ENCODE measurements at regions not wholly inside any gene's neighbourhood (a gene's known extent, or its start where the extent isn't known, plus 50 kb on each side); places are given as distances from the start of the nearest gene placed in this dataset.

DNA sequence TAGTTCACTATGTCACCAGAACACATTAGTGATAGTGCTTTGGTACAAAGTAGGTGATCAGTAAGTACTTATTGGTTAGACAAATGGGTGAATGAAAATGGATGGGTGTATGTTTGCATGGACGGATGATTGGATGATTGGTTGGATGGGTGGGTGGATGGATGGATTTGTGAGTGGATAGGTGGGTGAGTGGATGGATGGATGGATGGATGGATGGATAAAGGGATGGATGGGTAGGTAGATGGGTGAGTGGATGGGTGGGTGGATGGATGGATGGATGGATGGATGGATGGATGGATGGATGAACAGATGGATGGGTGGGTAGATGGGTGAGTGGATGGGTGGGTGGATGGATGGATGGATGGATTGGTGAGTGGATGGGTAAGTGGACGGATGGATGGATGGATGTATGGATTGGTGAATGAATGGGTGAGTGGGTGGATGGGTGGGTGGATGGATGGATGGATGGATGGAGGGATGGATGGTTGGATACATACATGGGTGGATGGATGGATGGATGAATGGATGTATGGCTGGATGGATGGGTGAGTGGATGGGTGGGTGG is 225.3 kb upstream of the GSE1 start:
- no peak for ATAC-seq (ENCODE audit: low read depth)
- H2AK5ac ChIP-seq (ENCODE audit: low read depth, low read length), result no peak overlapping the region
- H3K79me1 ChIP-seq (ENCODE audit: low read depth in 1 of 2, low read length in 2 of 2), result peaks cover 33 to 52% of the 10 kb centered on the region in 2 experiments; a peak in 3 of 4 replicates
- no peak overlapping the region for H3K56ac ChIP-seq (ENCODE audit: extremely low read depth, insufficient read depth, low read length)
- in situ Hi-C loops (cut with MboI; ENCODE audit: low sequenced_read_pairs), result no loop called here
- H3K23ac ChIP-seq (ENCODE audit: low read depth, low read length), result no peak overlapping the region
- H2AK9ac ChIP-seq (replicated peaks; ENCODE audit: low read depth, low read length, poor library complexity), result no peak overlapping the region
- no peaks in the 10 kb centered on the region for H3K9me3 ChIP-seq (ENCODE audit: control insufficient read depth, insufficient read depth, low read length)
- H2BK5ac ChIP-seq (ENCODE audit: low read depth, low read length, poor library complexity, severe bottlenecking), result no peak overlapping the region
- 97 to 100% methylated on average over 2 of the region's 2 CpGs for WGBS, 2 experiments (ENCODE audit: extremely low coverage in 2 of 2, insufficient read length in 1 of 2)
- peaks cover under 1% of the 10 kb centered on the region; the same call in 1 of the 2 replicates for H3K36me3 ChIP-seq (ENCODE audit: control insufficient read depth, insufficient read depth, low read length)
- DNase-seq, result no peak
- H2BK120ac ChIP-seq (ENCODE audit: low read depth, low read length), result no peak overlapping the region
- no peak overlapping the region for H3K9ac ChIP-seq (ENCODE audit: low read depth, low read length)
- POLR2A ChIA-PET (ENCODE audit: unreplicated experiment), result no interaction called here
- H4K20me1 ChIP-seq (ENCODE audit: insufficient read depth, low read length), result peaks cover 51% of the 10 kb centered on the region
- dilution Hi-C loops (cut with HindIII; ENCODE audit: low sequenced_read_pairs, unreplicated experiment), result no loop called here
- CTCF ChIA-PET, result no interaction called here
- no peak overlapping the region for H4K91ac ChIP-seq (ENCODE audit: insufficient read depth, low read depth, low read length)
- peaks cover 9% of the 10 kb centered on the region for H3K4me1 ChIP-seq (ENCODE audit: control insufficient read depth, insufficient read depth, low read length)
- no peak overlapping the region for H2BK15ac ChIP-seq (ENCODE audit: low read depth, low read length)
- no peak overlapping the region for H4K5ac ChIP-seq (ENCODE audit: low read depth, low read length)
- H2AFZ ChIP-seq (replicated peaks; ENCODE audit: low read length, poor library complexity), result no peak overlapping the region
- H3K4me3 ChIP-seq (ENCODE audit: insufficient read depth, low read depth, low read length), result no peak overlapping the region
- no peaks in the 10 kb centered on the region for H3K27me3 ChIP-seq (ENCODE audit: control insufficient read depth, insufficient read depth, low read length)
- H3K14ac ChIP-seq (replicated peaks; ENCODE audit: low read depth, low read length), result no peak overlapping the region
- H3K9me1 ChIP-seq (ENCODE audit: insufficient read depth, low read length), result peaks cover 17% of the 10 kb centered on the region
- no peak overlapping the region for H2BK20ac ChIP-seq (ENCODE audit: low read depth, low read length)
- H3K4me2 ChIP-seq (ENCODE audit: low read depth, low read length), result no peak overlapping the region
- no peak for TF ChIP-seq NFE2L2 (IDR thresholded peaks at IDR 0.05; ENCODE audit: low read depth, low read length)
- no peak for TF ChIP-seq POLR2A (IDR thresholded peaks at IDR 0.05; ENCODE audit: low read depth, low read length)
- TF ChIP-seq USF2 (IDR thresholded peaks at IDR 0.05; ENCODE audit: low read depth, low read length), result no peak
- TF ChIP-seq MAZ (IDR thresholded peaks at IDR 0.05; ENCODE audit: borderline replicate concordance, low read depth, low read length), result no peak
- H3K18ac ChIP-seq (ENCODE audit: low read depth, low read length), result no peak overlapping the region
- intact Hi-C loops (cut with micrococcal nuclease), result no loop called here
- BruUV-seq (replicated peaks), result no TSS peak
- H3K27ac ChIP-seq (ENCODE audit: insufficient read depth, low read length), result no peak overlapping the region
- no peak overlapping the region for H3K4ac ChIP-seq (ENCODE audit: low read depth, low read length)
- no peak overlapping the region for H4K8ac ChIP-seq (ENCODE audit: low read depth in 2 of 2, low read length in 2 of 2)

All from IMR-90 (cell line).